Midbrain (tissue), 1 donor: ENCODE measurements at regions not wholly inside any gene's neighbourhood (a gene's known extent, or its start where the extent isn't known, plus 50 kb on each side); places are given as distances from the start of the nearest gene placed in this dataset.

Experiments
- DNase-seq: peaks from one replicate; lab custom pipeline; 2025; lab: John Stamatoyannopoulos, UW

DNA sequence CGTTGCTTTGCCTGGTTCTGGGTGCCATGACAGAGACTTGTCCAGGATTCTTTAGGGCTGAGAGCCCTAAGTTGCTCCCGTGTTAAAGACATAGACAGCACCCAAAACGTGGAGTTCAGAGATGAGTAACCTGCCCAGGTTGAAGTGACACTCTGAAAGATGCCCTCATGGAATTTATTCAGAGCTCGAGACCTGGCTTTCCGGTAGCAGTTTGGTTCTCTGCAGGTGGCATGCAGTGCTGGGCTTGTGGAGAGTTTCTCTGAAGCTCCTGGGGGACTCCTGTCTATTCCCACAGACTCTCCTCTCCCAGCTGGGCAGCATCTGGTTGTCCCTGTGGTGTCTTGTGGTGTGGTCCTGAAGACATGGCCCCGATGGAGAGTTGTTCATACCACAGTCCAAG is 241.0 kb downstream of the RHOU start:
- DNase-seq: no peak

DNA sequence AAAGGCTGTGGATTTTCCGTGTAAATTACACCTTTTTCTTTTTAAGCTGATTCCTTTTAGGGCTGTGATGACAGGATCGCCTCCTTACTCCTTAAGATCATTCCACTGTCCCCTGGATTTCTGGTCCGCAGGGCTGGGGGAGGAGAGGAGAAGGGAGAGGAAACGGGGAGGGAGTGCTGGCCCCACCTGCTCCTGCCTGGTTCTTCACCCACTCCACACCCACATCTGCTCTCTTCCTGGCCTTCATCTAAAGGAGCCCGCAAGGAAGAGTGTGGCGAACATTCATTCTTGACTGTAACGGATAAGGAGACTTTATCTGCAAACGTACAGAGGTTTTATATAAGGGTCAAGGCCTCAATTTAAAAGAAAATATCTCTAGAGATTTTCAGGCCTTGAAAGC is 242.0 kb downstream of the RHOU start:
- DNase-seq: no peak

GRCh38 chr1:228977741-228978140 is 242.5 kb downstream of the RHOU start:
- no peak for DNase-seq

GRCh38 chr1:228978484-228979324 is 243.4 kb downstream of the RHOU start:
- no peak for DNase-seq

DNA sequence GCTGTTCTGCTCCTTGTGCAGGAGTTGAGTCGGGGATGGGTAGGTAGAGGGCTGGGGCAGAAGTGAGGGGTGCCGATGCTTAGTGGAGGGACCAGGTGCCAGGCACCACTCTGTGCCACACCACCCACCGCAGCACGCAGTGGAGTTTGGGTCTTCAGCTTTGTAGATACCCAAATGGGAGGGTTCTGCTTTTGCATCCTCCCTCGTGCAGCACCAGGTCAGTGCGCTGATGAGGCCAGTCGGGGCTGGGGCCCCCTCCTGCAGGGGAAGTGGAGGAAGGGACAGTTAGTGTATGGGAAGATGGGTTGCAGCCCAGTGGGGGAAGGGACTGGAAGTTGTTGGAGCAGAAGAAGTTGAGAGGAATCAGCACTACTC is 244.0 kb downstream of the RHOU start:
- DNase-seq: no peak

DNA sequence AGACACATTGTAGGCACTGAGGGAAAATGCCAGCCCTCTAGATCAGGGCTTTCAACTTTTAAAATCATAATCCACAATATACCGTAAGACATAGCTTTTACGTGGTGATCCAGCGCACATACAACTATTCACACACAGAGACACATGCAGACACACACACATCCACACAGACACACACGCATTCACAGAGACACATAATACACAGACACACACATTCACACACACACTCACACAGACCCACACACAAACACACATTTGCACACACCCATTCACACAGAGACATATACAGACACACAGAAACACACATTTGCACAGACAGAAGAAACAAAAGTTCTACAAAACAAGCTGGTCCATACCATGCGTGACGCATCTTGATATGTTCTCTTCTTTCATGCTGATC is 244.5 kb downstream of the RHOU start:
- no peak for DNase-seq

GRCh38 chr1:228980232-228980937 is 245.1 kb downstream of the RHOU start:
- no peak for DNase-seq

GRCh38 chr1:228982637-228983036 is 247.4 kb downstream of the RHOU start:
- DNase-seq: no peak

GRCh38 chr1:228983231-228983660 is 248.0 kb downstream of the RHOU start:
- no peak for DNase-seq

- no peak for DNase-seq
These were observed 248.4 kb downstream of the RHOU start for GRCh38 chr1:228983661-228984060.

DNA sequence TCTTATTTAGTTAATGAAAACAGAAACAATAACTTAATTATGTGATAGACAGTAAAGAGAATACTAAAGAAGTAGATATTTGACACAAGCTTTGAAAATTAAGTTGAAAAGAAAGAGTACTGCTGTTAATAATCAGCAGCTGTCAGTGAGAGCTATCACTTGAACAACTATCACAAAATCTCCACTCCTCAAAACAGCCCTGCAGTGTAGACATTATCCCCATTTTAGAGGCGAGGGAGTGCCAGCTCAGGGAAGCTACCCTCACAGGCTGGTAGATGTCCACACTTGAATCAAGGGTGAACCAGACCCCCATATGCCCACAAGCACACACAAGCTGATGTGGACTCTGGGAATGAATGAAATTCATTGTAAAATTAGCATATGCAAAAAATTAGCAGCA is 248.8 kb downstream of the RHOU start:
- no peak for DNase-seq

DNA sequence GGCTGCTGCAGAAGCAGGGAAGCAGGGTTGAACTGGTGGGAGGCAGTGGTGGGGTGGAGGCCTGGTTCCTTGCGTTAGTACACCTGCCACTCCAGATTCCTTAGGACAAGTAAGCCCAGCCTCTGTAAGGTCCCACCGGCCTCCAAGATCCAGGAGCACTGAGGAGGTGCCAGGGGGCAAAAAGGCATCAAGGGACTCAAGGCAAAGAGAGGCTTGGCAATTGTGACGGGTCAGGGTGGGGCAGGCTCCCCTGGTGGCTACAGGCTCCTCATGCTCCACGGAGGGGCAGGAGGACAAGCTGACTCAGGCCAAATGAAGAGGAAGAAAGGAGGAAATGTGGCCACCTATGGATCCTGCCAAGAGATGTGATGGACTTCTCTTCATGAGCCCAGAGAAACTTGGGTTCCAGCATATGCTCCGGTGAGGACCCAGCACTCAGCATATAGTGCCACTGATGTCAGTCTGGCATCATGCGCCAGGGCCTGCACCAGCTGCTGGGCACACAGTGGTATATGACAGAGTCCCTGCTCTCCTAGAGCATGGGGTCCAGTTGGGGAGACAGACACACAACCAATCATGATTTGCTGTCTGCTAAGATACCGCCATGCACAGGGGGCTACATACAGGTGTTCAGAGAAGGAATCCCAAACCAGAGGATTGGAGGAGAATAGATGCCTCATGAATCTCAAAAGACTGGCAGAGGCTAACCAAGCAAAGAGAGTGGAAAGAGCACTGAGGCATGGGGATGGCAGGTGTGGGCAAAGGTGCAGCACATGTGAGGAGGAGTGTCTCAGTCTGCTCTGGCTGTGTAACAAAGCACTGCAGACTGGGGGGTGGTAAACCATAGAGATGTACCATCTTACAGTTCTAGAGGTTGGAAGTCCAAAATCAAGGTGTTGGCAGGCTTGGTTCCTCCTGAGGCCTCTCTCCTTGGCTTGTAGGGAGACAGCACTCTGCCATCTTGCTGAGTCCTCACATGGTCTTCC is 249.7 kb downstream of the RHOU start:
- no peak for DNase-seq

GRCh38 chr1:228985661-228986060 is 250.4 kb downstream of the RHOU start:
- no peak for DNase-seq

- DNase-seq: peak; percentile 70
These were observed 251.0 kb downstream of the RHOU start for GRCh38 chr1:228986093-228986904.

DNA sequence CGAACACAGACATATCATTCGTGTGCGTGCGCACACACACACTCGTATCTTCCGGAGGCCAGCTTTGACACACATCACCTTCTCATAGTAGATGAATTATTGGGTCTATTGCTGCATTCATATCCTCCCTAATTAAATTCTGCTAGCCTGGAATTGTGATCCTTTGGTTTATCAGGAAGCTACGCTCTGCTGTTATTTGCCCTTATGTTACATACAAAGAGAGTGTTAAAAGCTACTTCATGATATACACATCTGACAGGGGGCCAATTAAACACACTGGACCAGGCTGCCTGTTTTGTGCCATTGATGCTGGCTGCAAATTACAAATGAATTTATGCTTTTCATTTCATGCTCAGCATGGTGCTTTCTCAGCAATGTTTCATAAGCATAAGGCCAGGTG is 252.0 kb downstream of the RHOU start:
- DNase-seq: no peak

DNA sequence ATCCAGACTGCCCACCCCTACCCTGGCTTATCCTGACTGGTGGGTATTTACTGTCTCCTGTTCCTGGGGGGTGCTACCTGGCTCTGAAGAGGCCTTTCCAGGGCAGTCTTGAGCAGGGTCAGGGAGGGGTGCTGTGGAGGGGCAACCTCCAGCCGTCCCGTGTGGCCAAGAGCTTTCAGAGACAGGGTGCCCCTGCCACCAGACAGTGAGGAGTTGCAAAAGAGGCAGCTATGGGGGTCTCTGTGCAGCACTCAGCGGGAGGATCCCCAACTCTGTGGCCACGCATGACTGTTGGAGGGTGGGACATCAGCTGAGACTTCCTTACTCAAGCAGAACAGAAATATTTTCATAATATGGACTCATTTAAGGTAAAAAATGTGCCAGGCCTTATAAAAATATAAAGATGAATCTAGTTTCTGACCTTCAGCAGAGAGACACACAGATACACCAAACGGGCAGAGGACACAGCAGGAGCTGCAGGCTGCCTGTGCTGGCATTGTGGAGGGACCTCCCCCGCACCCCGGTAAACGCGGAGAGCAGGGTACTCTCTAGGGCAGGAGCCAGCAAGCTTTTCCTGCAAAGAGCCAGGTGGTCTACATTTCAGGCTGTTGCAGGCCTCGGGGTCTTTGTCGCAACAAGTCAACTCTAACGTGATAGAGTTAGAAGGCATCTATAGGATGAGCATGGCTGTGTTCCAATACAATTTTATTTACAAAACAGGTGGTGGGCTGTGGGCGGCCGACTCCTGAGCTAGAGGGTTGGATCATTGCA is 252.6 kb downstream of the RHOU start:
- DNase-seq: no peak

- no peak for DNase-seq
These were observed 253.4 kb downstream of the RHOU start for GRCh38 chr1:228988664-228989063.

DNA sequence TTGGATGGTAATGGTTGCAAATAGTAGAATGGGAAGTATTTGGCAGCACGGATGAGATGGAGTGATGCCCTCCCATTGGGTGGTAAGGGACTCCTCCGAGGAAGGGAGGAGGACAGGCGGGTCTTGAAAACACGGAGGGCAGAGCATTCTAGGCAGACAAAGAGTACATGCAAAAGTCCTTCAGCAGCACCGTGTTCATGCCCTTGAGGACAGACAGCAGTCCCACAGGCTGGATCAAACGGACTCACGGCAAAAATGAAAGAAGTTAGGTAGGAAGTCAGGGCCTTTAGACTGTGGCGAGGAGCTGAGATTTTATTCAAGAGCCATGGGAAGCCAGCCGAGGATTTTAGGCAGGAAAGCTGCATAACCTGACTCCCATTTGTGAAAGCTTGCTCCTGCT is 253.9 kb downstream of the RHOU start:
- DNase-seq: no peak

DNA sequence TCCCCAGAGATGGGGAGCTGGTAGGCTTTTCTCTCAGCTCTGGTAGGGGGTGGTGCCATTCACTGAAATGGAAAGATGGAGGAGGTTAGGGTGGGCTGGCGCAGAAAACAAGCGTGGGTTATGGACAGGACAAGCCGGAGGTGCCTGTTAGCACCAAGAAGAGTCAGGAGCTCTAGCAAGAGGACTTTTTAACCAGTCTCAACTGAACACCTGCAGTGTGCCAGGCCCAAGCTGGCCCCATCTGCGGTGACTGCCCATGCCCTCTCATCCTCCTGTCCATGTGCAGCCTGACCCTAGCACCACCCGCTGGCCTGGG is 254.4 kb downstream of the RHOU start:
- DNase-seq: no peak

DNA sequence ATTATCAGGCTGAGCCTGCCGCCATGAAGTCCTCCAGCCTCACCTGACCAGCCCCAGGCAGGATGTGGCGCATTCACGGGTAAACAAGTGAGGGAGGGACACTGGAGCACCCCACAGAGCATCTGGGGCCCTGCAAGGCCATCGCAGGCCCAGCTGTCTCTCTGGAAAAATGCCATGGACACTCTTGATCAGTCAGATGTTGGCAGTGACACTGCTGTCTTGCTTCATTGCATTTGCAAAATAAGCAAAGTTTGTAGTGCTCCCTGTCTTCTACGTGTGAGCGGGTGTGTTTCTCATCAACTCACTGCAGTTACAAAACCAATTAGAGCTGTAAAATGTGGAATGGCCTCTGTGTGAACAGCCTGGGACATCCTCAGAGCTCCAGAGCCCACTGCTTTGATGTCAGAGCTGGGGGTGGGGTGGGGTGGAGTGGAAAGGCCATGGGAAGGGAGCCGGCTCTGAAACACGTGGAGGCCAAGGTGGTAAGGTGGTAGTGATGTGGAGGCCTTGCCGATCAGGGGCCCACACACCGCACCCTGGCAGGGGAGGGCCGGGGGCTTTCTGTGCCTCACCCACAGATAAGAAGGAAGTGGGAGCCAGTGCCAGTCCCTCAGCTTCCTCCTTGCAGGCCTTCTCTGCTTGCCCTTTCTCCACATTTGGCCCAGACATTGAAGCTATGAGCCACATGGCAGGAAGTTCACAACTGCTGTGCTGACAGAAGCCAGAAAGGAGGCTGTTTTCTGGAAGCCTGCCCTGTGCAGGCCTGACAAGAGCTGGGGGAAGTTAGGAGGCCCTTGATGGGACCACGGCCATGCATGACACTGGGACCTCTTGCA is 254.9 kb downstream of the RHOU start:
- DNase-seq: peak; percentile 65
